ENCODE measurements at regions not wholly inside any gene's neighbourhood (a gene's known extent, or its start where the extent isn't known, plus 50 kb on each side); places are given as distances from the start of the nearest gene placed in this dataset.
"Not testable (repeated sequence)": the region's sequence is repeated elsewhere in the genome, so short reads cannot be mapped to it uniquely, and the experiment has no call there.

DNA sequence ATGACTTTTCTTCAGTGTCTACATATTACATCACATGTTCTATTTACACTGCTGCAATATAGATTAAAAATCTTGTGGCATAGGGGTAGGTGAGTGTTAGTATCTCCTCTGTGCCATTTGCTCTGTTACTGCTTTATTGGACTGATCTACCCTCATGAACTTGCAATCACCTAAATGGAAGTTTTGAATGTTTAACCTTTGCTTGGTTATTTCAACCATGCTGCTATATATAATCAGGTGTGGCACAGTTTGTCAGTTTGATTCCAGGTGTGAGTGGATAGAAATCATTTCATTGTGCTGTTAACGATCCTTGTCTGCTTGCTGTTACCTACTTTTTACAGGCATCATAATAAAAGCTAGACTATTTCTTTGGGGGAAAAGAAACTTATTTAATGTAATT lies 157.1 kb upstream of the APOOL start:
- TF ChIP-seq, protein P1, sequence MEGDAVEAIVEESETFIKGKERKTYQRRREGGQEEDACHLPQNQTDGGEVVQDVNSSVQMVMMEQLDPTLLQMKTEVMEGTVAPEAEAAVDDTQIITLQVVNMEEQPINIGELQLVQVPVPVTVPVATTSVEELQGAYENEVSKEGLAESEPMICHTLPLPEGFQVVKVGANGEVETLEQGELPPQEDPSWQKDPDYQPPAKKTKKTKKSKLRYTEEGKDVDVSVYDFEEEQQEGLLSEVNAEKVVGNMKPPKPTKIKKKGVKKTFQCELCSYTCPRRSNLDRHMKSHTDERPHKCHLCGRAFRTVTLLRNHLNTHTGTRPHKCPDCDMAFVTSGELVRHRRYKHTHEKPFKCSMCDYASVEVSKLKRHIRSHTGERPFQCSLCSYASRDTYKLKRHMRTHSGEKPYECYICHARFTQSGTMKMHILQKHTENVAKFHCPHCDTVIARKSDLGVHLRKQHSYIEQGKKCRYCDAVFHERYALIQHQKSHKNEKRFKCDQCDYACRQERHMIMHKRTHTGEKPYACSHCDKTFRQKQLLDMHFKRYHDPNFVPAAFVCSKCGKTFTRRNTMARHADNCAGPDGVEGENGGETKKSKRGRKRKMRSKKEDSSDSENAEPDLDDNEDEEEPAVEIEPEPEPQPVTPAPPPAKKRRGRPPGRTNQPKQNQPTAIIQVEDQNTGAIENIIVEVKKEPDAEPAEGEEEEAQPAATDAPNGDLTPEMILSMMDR (conservative IDR thresholded peaks at IDR 0.05; ENCODE audit: low read depth, low read length), result not testable (repeated sequence)
- TF ChIP-seq EZH2 (IDR thresholded peaks at IDR 0.05; ENCODE audit: borderline replicate concordance, low read depth, low read length, poor library complexity, severe bottlenecking), result not testable (repeated sequence)
